ENCODE measurements at regions not wholly inside any gene's neighbourhood (a gene's known extent, or its start where the extent isn't known, plus 50 kb on each side); places are given as distances from the start of the nearest gene placed in this dataset.
"Not testable (repeated sequence)": the region's sequence is repeated elsewhere in the genome, so short reads cannot be mapped to it uniquely, and the experiment has no call there.

DNA sequence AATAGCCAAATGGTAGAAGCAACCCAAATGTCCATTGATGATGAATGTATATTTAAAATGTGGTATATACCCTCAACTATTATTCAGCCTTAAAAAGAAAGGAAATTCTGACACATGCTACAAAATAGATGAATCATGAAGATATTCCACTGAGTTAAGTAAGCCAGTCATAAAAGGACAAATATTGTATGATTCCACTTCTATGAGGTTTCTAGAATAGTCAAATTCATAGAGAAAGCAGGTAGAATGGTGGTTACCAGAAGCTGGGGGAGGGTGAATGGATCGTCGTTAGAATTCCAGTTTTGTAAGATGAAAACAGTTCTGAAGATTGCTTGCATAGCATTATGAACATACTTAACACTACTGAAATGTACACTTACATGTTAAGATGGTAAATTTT lies 214.3 kb upstream of the MYLIP start:
- no peaks in the 10 kb centered on the region for H3K36me3 ChIP-seq (ENCODE audit: insufficient read depth, low read length)
- no peaks in the 10 kb centered on the region for H3K4me1 ChIP-seq (ENCODE audit: insufficient read depth, low read length)
- H3K27me3 ChIP-seq (ENCODE audit: insufficient read depth, low read length) = no peaks in the 10 kb centered on the region
- H3K4me3 ChIP-seq (ENCODE audit: low read length) = no peak overlapping the region
- no peaks in the 10 kb centered on the region for H3K9me3 ChIP-seq (ENCODE audit: low read length)
- no peak overlapping the region for H2AFZ ChIP-seq (ENCODE audit: low read depth, low read length)

DNA sequence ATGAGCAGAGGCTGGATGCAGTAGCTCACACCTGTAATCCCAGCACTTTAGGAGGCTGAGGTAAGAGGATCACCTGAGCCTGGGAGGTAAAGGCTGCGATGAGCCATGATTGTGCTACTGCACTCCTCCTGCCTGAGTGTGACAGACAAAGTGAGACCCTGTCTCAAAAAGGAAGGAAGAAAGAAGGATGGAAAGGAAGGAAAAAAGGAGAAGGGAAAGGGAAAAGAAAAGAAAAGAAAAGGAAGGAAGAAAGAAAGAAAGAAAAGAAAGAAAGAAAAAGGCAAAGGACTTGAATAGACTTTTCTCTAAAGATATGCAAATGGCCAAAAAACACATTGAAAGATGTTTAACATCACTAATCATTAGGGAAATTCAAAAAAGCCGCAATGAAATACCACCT lies 215.3 kb upstream of the MYLIP start:
- Histone ChIP-seq H2AFZ (ENCODE audit: low read depth, low read length) (no peak overlapping the region), H3K36me3 (ENCODE audit: insufficient read depth, low read length) (no peaks in the 10 kb centered on the region), H3K27me3 (ENCODE audit: insufficient read depth, low read length) (peaks cover 2% of the 10 kb centered on the region), H3K4me3 (ENCODE audit: low read length) (no peak overlapping the region), H3K9me3 (ENCODE audit: low read length) (no peaks in the 10 kb centered on the region), H3K4me1 (ENCODE audit: insufficient read depth, low read length) (no peaks in the 10 kb centered on the region)

DNA sequence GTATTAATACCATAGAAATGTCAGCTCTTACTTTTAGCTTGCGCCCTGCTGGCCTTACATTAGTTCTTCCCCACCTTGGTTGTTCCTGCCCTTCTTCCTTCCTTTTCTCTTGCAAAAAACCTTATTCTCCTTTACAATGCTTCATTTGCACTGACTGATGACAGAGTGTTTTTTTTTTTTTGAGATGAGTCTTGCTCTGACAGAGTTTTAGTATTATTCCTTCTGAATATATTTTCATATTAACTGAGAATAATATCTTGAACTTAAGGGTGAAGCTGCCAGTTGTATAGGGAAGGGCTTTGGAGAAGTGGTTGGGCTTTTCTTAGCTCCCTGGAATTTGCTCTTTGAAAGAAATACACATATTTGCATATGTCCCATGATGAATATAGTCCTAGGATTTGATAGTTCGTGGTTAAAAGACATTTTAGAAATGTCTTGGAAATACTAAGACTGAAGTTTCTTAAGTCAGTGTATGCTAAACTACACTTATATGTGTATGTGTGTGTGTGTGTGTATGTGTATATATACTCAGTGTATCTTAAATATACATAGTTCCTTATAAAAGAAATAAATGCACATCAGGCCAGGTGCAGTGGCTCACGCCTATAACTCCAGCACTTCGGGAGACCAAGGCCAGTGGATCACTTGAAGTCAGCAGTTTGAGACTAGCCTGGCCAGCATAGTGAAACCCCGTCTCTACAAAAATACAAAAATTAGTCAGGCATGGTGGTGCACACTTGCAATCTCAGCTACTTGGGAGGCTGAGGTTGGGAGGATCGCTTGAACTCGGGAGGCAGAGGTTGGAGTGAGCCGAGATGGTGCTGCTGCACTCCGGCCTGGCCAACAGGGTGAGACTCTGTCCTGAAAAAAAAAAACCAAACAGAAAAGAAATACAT lies 216.1 kb upstream of the MYLIP start:
- Histone ChIP-seq H3K36me3 (ENCODE audit: insufficient read depth, low read length) (no peaks in the 10 kb centered on the region), H3K9me3 (ENCODE audit: low read length) (no peaks in the 10 kb centered on the region), H3K27me3 (ENCODE audit: insufficient read depth, low read length) (peaks cover 2% of the 10 kb centered on the region), H3K4me1 (ENCODE audit: insufficient read depth, low read length) (no peaks in the 10 kb centered on the region), H2AFZ (ENCODE audit: low read depth, low read length) (no peak overlapping the region), H3K4me3 (ENCODE audit: low read length) (no peak overlapping the region)

- H3K9me3 ChIP-seq (ENCODE audit: low read length) = no peaks in the 10 kb centered on the region
- no peaks in the 10 kb centered on the region for H3K36me3 ChIP-seq (ENCODE audit: insufficient read depth, low read length)
- no peak overlapping the region for H3K4me3 ChIP-seq (ENCODE audit: low read length)
- no peaks in the 10 kb centered on the region for H3K4me1 ChIP-seq (ENCODE audit: insufficient read depth, low read length)
- peaks cover 2% of the 10 kb centered on the region for H3K27me3 ChIP-seq (ENCODE audit: insufficient read depth, low read length)
- H2AFZ ChIP-seq (ENCODE audit: low read depth, low read length) = no peak overlapping the region
Measured at GRCh38 chr6:15911753-15912504, 217.0 kb upstream of the MYLIP start.

- Histone ChIP-seq H3K9me3 (ENCODE audit: low read length) (no peaks in the 10 kb centered on the region), H3K4me1 (ENCODE audit: insufficient read depth, low read length) (no peaks in the 10 kb centered on the region), H2AFZ (ENCODE audit: low read depth, low read length) (no peak overlapping the region), H3K4me3 (ENCODE audit: low read length) (no peak overlapping the region), H3K27me3 (ENCODE audit: insufficient read depth, low read length) (peaks cover 2% of the 10 kb centered on the region), H3K36me3 (ENCODE audit: insufficient read depth, low read length) (no peaks in the 10 kb centered on the region)
Measured at GRCh38 chr6:15909290-15910070, 219.4 kb upstream of the MYLIP start.

- H3K27me3 ChIP-seq (ENCODE audit: insufficient read depth, low read length) = peaks cover 2% of the 10 kb centered on the region
- no peaks in the 10 kb centered on the region for H3K9me3 ChIP-seq (ENCODE audit: low read length)
Measured at GRCh38 chr6:15908871-15909270, 220.0 kb upstream of the MYLIP start.

GRCh38 chr6:15907914-15908518 lies 220.9 kb upstream of the MYLIP start:
- Histone ChIP-seq H3K9me3 (ENCODE audit: low read length) (no peaks in the 10 kb centered on the region), H3K4me3 (ENCODE audit: low read length) (no peak overlapping the region), H3K27me3 (ENCODE audit: insufficient read depth, low read length) (peaks cover 2% of the 10 kb centered on the region), H2AFZ (ENCODE audit: low read depth, low read length) (no peak overlapping the region), H3K4me1 (ENCODE audit: insufficient read depth, low read length) (no peaks in the 10 kb centered on the region), H3K36me3 (ENCODE audit: insufficient read depth, low read length) (no peaks in the 10 kb centered on the region)

More at GRCh38 chr6:15908871-15909270, 220.0 kb upstream of the MYLIP start:
- H3K4me3 ChIP-seq (ENCODE audit: low read length) = no peak overlapping the region
- no peak overlapping the region for H2AFZ ChIP-seq (ENCODE audit: low read depth, low read length)
- no peaks in the 10 kb centered on the region for H3K36me3 ChIP-seq (ENCODE audit: insufficient read depth, low read length)
- no peaks in the 10 kb centered on the region for H3K4me1 ChIP-seq (ENCODE audit: insufficient read depth, low read length)

DNA sequence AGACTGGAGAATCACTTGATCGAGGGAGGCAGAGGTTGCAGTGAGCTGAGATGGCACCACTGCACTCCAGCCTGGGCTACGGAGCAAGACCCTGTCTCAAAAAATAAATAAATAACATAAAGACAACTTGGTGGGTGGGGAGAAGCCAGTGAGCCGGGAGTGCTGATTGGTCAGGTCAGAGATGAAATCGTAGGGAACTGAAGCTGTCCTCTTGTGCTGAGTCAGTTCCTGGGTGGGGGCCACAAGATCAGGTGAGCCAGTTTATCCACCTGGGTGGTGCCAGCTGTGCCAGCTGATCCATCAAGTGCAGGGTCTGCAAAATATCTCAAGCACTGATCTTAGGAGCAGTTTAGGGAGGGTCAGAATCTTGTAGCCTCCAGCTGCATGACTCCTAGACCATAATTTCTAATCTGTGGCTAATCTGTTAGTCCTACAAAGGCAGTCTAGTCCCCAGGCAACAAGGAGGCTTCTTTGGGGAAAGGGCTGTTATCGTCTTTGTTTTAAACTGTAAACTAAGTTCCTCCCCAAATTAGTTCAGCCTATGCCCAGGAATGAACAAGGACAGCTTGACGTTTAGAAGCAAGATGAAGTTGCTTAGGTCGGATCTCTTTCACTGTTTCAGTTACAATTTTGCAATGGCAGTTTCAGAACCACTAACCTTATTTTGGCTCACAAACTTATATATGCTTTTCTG lies 221.5 kb upstream of the MYLIP start:
- H3K4me3 ChIP-seq (ENCODE audit: low read length) = not testable (repeated sequence)

GRCh38 chr6:15906420-15907016 lies 222.4 kb upstream of the MYLIP start:
- Histone ChIP-seq H3K4me1 (ENCODE audit: insufficient read depth, low read length) (no peaks in the 10 kb centered on the region), H3K36me3 (ENCODE audit: insufficient read depth, low read length) (no peaks in the 10 kb centered on the region), H3K9me3 (ENCODE audit: low read length) (no peaks in the 10 kb centered on the region), H3K4me3 (ENCODE audit: low read length) (no peak overlapping the region), H2AFZ (ENCODE audit: low read depth, low read length) (no peak overlapping the region), H3K27me3 (ENCODE audit: insufficient read depth, low read length) (peaks cover 2% of the 10 kb centered on the region)

More for the DNA sequence above, 221.5 kb upstream of the MYLIP start:
- not testable (repeated sequence) for H3K4me1 ChIP-seq (ENCODE audit: insufficient read depth, low read length); H3K9me3 ChIP-seq (ENCODE audit: low read length); H2AFZ ChIP-seq (ENCODE audit: low read depth, low read length); H3K36me3 ChIP-seq (ENCODE audit: insufficient read depth, low read length); H3K27me3 ChIP-seq (ENCODE audit: insufficient read depth, low read length)

DNA sequence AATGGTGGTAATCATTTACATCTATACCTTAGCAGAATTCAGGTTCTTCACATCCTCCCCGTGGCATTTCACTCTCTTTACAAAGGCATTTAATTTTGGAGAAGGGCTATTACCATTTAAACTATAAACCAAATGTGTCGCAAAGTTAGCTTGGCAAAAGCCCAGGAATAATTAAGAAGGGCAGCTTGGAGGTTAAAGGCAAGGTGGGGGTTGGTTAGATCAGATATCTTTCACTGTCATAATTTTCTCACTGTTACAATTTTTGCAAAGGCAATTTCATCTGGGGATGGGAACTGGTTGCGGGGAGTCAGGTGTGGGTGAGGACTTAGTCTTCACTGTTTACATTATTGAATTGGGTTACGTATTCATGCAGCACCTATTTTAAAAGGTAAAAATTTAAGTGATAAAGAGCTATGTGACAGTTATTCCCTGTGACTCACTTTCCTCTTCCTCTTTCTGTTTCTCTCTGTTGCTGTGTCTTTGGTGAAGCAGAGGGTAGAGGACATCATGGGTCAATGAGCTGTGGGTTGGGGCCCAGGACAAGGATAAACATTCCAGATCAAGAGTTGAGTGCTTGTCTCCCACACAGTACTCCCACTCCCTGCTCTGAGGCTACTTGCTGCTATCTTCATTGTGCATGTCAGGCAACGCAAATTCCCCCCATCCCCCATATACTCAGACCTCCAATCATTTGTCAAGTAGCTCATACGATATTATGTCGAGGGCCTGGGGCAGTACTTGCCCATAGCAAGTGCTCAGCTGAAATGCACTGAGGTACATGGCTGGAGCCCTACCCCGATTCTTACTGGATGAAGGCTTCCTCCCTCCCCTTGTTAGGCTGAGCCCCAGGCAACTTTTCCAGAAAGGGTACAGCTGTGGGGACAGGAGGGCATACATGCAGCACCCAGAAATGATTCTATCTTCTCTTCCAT lies 223.1 kb upstream of the MYLIP start:
- no peaks in the 10 kb centered on the region for H3K4me1 ChIP-seq (ENCODE audit: insufficient read depth, low read length)
- no peak overlapping the region for H2AFZ ChIP-seq (ENCODE audit: low read depth, low read length)
- no peaks in the 10 kb centered on the region for H3K9me3 ChIP-seq (ENCODE audit: low read length)

GRCh38 chr6:15904651-15905376 lies 224.1 kb upstream of the MYLIP start:
- no peaks in the 10 kb centered on the region for H3K9me3 ChIP-seq (ENCODE audit: low read length)
- H3K4me1 ChIP-seq (ENCODE audit: insufficient read depth, low read length) = no peaks in the 10 kb centered on the region
- H3K27me3 ChIP-seq (ENCODE audit: insufficient read depth, low read length) = peaks cover 2% of the 10 kb centered on the region
- no peak overlapping the region for H2AFZ ChIP-seq (ENCODE audit: low read depth, low read length)
- no peak overlapping the region for H3K4me3 ChIP-seq (ENCODE audit: low read length)
- H3K36me3 ChIP-seq (ENCODE audit: insufficient read depth, low read length) = no peaks in the 10 kb centered on the region

More for the DNA sequence above, 223.1 kb upstream of the MYLIP start:
- no peaks in the 10 kb centered on the region for H3K36me3 ChIP-seq (ENCODE audit: insufficient read depth, low read length)
- H3K4me3 ChIP-seq (ENCODE audit: low read length) = no peak overlapping the region
- peaks cover 2% of the 10 kb centered on the region for H3K27me3 ChIP-seq (ENCODE audit: insufficient read depth, low read length)

Data from neuron (in vitro differentiated cells).